ENCODE measurements at regions not wholly inside any gene's neighbourhood (a gene's known extent, or its start where the extent isn't known, plus 50 kb on each side); places are given as distances from the start of the nearest gene placed in this dataset.

- Mint-ChIP-seq H3K9me3 (peaks cover 8% of the 10 kb centered on the region), H3K4me3 (no peak overlapping the region), H3K27me3 (ENCODE audit: low read depth) (no peaks in the 10 kb centered on the region), H3K27ac (ENCODE audit: unreplicated experiment) (no peak overlapping the region), H3K36me3 (ENCODE audit: low read depth) (no peaks in the 10 kb centered on the region), H3K4me1 (peaks cover 6% of the 10 kb centered on the region)
- no peak for DNase-seq (ENCODE audit: low read depth, low spot score)
- TF ChIP-seq CTCF (conservative IDR thresholded peaks at IDR 0.05) = no peak
Observed at GRCh38 chr2:15700131-15700530, 108.5 kb downstream of the DDX1 start.

GRCh38 chr2:15700599-15701340 lies 109.1 kb downstream of the DDX1 start:
- H3K4me3 Mint-ChIP-seq = no peak overlapping the region
- no peak for TF ChIP-seq CTCF (conservative IDR thresholded peaks at IDR 0.05)
- no peak for DNase-seq (ENCODE audit: low read depth, low spot score)
- H3K27me3 Mint-ChIP-seq (ENCODE audit: low read depth) = no peaks in the 10 kb centered on the region
- H3K9me3 Mint-ChIP-seq = peaks cover 8% of the 10 kb centered on the region
- H3K36me3 Mint-ChIP-seq (ENCODE audit: low read depth) = no peaks in the 10 kb centered on the region
- H3K4me1 Mint-ChIP-seq = peaks cover 12% of the 10 kb centered on the region
- H3K27ac Mint-ChIP-seq (ENCODE audit: unreplicated experiment) = no peak overlapping the region

GRCh38 chr2:15701341-15701907 lies 109.8 kb downstream of the DDX1 start:
- peak overlapping the region; percentile 70 for H3K27ac Mint-ChIP-seq (ENCODE audit: unreplicated experiment)
- no peak overlapping the region for H3K4me3 Mint-ChIP-seq
- peaks cover 19% of the 10 kb centered on the region for H3K4me1 Mint-ChIP-seq
- no peak for TF ChIP-seq CTCF (conservative IDR thresholded peaks at IDR 0.05)
- H3K27me3 Mint-ChIP-seq (ENCODE audit: low read depth) = no peaks in the 10 kb centered on the region
- DNase-seq (ENCODE audit: low read depth, low spot score) = no peak
- peaks cover 2% of the 10 kb centered on the region for H3K9me3 Mint-ChIP-seq
- H3K36me3 Mint-ChIP-seq (ENCODE audit: low read depth) = no peaks in the 10 kb centered on the region

- no peaks in the 10 kb centered on the region for H3K27me3 Mint-ChIP-seq (ENCODE audit: low read depth)
- H3K4me3 Mint-ChIP-seq = no peak overlapping the region
- H3K36me3 Mint-ChIP-seq (ENCODE audit: low read depth) = no peaks in the 10 kb centered on the region
Observed at GRCh38 chr2:15701991-15702390, 110.3 kb downstream of the DDX1 start.

GRCh38 chr2:15702452-15702851 lies 110.8 kb downstream of the DDX1 start:
- no peak for TF ChIP-seq CTCF (conservative IDR thresholded peaks at IDR 0.05)
- Mint-ChIP-seq H3K36me3 (ENCODE audit: low read depth) (no peaks in the 10 kb centered on the region), H3K4me1 (peaks cover 26% of the 10 kb centered on the region), H3K27me3 (ENCODE audit: low read depth) (no peaks in the 10 kb centered on the region), H3K9me3 (peaks cover 2% of the 10 kb centered on the region), H3K4me3 (no peak overlapping the region), H3K27ac (ENCODE audit: unreplicated experiment) (no peak overlapping the region)
- DNase-seq (ENCODE audit: low read depth, low spot score) = no peak

More at GRCh38 chr2:15701991-15702390, 110.3 kb downstream of the DDX1 start:
- DNase-seq (ENCODE audit: low read depth, low spot score) = no peak
- Mint-ChIP-seq H3K4me1 (peaks cover 24% of the 10 kb centered on the region), H3K27ac (ENCODE audit: unreplicated experiment) (no peak overlapping the region), H3K9me3 (peaks cover 2% of the 10 kb centered on the region)
- no peak for TF ChIP-seq CTCF (conservative IDR thresholded peaks at IDR 0.05)

All from neural crest cell (in vitro differentiated cells).